ENCODE measurements at regions not wholly inside any gene's neighbourhood (a gene's known extent, or its start where the extent isn't known, plus 50 kb on each side); places are given as distances from the start of the nearest gene placed in this dataset.

DNA sequence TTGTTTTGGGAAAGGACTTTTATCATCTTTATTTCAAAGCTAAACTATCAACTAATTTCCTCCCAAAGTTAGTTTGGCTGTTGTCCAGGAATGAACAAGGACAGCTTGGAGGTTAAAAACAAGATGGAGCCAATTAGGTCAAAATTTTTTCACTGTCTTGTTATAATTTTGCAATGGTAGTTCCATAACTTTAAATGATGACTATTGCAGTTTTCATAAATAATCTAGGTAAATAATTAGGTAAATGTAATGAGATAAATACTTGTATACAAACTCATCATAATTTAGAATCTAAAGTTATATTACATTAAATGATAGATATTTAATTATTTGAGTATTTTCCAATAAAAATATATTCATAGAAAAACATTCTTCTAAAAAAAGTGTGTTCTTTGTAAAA is 68.3 kb upstream of the DAZL start:
- Histone ChIP-seq H3K36me3 (ENCODE audit: control insufficient read depth, insufficient read depth, low read length) (no peaks in the 10 kb centered on the region), H2AFZ (ENCODE audit: low read depth, low read length) (no peak overlapping the region), H3K9ac (ENCODE audit: insufficient read depth in 1 of 2, low read depth in 2 of 2, low read length in 2 of 2) (no peak overlapping the region), H3K27me3 (ENCODE audit: control insufficient read depth in 2 of 2, insufficient read depth in 2 of 2, low read length in 2 of 2) (no peaks in the 10 kb centered on the region), H4K20me1 (replicated peaks; ENCODE audit: control insufficient read depth, insufficient read depth, low read length) (no peaks in the 10 kb centered on the region), H3K4me3 (no peak overlapping the region), H3K9me1 (ENCODE audit: control insufficient read depth, insufficient read depth, low read length) (no peaks in the 10 kb centered on the region), H3K4me2 (ENCODE audit: insufficient read depth, low read length) (no peak overlapping the region), H3K79me2 (ENCODE audit: control insufficient read depth, insufficient read depth, low read length) (no peaks in the 10 kb centered on the region), H3K4me1 (replicated peaks in 1 of 2; ENCODE audit: control insufficient read depth in 2 of 2, insufficient read depth in 2 of 2, low read length in 2 of 2) (no peaks in the 10 kb centered on the region), H3K9me3 (replicated peaks; ENCODE audit: control insufficient read depth, insufficient read depth, low read depth, low read length) (no peaks in the 10 kb centered on the region), H3K27ac (ENCODE audit: extremely low read depth, low read depth, low read length) (no peak overlapping the region)
- no peak for FAIRE-seq
- ChIA-PET POLR2A (interaction anchor here (0.7 kb wide), 1 partner anchor 64 kb away, joined by 3 read pairs; no protein-coding TSS in a partner anchor), CTCF (ENCODE audit: low intra/inter-chr PET ratio) (no interaction called here)
- no peak for ATAC-seq
- intact Hi-C loops (cut with micrococcal nuclease), result no loop called here
- no peak for DNase-seq (ENCODE audit: extremely low read depth in 1 of 4, low spot score in 3 of 4)
- peak; percentile 16; the same call in 1 of the 2 replicates for TF ChIP-seq MAFF (IDR thresholded peaks at IDR 0.05; ENCODE audit: low read length)
- TF ChIP-seq, protein P1, sequence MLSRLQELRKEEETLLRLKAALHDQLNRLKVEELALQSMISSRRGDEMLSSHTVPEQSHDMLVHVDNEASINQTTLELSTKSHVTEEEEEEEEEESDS (CRISPR knock-in tag; IDR thresholded peaks at IDR 0.05), result no peak
- TF ChIP-seq C11orf30 (IDR thresholded peaks at IDR 0.05; ENCODE audit: low read depth), result peak; percentile 38; the same call in 1 of the 2 replicates
- TF ChIP-seq ZNF316 (IDR thresholded peaks at IDR 0.05), result peak; percentile 81
- BruUV-seq (replicated peaks), result no TSS peak
- in situ Hi-C loops (cut with MboI), result no loop called here

- H3K4me1 ChIP-seq (replicated peaks in 1 of 2; ENCODE audit: control insufficient read depth in 2 of 2, insufficient read depth in 2 of 2, low read length in 2 of 2), result no peaks in the 10 kb centered on the region
- H3K27ac ChIP-seq (ENCODE audit: extremely low read depth, low read depth, low read length), result no peak overlapping the region
- FAIRE-seq (no peak), DNase-seq (ENCODE audit: extremely low read depth in 1 of 4, low spot score in 3 of 4) (no peak), ATAC-seq (no peak)
- no peaks in the 10 kb centered on the region for H3K9me3 ChIP-seq (replicated peaks; ENCODE audit: control insufficient read depth, insufficient read depth, low read depth, low read length)
- no peak overlapping the region for H3K9ac ChIP-seq (ENCODE audit: insufficient read depth in 1 of 2, low read depth in 2 of 2, low read length in 2 of 2)
- intact Hi-C loops (cut with micrococcal nuclease) (no loop called here), in situ Hi-C loops (cut with MboI) (no loop called here)
- no peak overlapping the region for H2AFZ ChIP-seq (ENCODE audit: low read depth, low read length)
- no peaks in the 10 kb centered on the region for H3K27me3 ChIP-seq (ENCODE audit: control insufficient read depth in 2 of 2, insufficient read depth in 2 of 2, low read length in 2 of 2)
- no peaks in the 10 kb centered on the region for H4K20me1 ChIP-seq (replicated peaks; ENCODE audit: control insufficient read depth, insufficient read depth, low read length)
- no peak overlapping the region for H3K4me2 ChIP-seq (ENCODE audit: insufficient read depth, low read length)
- no peaks in the 10 kb centered on the region for H3K36me3 ChIP-seq (ENCODE audit: control insufficient read depth, insufficient read depth, low read length)
- no peaks in the 10 kb centered on the region for H3K79me2 ChIP-seq (ENCODE audit: control insufficient read depth, insufficient read depth, low read length)
- POLR2A ChIA-PET, result no interaction called here
- CTCF ChIA-PET (ENCODE audit: low intra/inter-chr PET ratio), result no interaction called here
- BruUV-seq (replicated peaks), result no TSS peak
- H3K9me1 ChIP-seq (ENCODE audit: control insufficient read depth, insufficient read depth, low read length), result no peaks in the 10 kb centered on the region
- no peak overlapping the region for H3K4me3 ChIP-seq
- TF ChIP-seq ZNF444 (CRISPR knock-in tag; IDR thresholded peaks at IDR 0.05) (no peak), CBX1 (IDR thresholded peaks at IDR 0.05; ENCODE audit: low read depth) (no peak), SAP30 (IDR thresholded peaks at IDR 0.05; ENCODE audit: borderline replicate concordance, insufficient read depth, low read depth, low read length, poor library complexity, severe bottlenecking) (no peak), SAFB2 (IDR thresholded peaks at IDR 0.05; ENCODE audit: borderline replicate concordance, low read depth, low read length, severe bottlenecking) (no peak), DPF2 (IDR thresholded peaks at IDR 0.05) (no peak), ZC3H8 (IDR thresholded peaks at IDR 0.05) (no peak), SUPT5H (IDR thresholded peaks at IDR 0.05) (no peak), MED1 (CRISPR knock-in tag; IDR thresholded peaks at IDR 0.05; ENCODE audit: borderline replicate concordance) (no peak)
- TF ChIP-seq, protein P2, sequence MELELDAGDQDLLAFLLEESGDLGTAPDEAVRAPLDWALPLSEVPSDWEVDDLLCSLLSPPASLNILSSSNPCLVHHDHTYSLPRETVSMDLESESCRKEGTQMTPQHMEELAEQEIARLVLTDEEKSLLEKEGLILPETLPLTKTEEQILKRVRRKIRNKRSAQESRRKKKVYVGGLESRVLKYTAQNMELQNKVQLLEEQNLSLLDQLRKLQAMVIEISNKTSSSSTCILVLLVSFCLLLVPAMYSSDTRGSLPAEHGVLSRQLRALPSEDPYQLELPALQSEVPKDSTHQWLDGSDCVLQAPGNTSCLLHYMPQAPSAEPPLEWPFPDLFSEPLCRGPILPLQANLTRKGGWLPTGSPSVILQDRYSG (tag; conservative IDR thresholded peaks at IDR 0.05; ENCODE audit: low read depth), result no peak
- TF ChIP-seq, protein P3, sequence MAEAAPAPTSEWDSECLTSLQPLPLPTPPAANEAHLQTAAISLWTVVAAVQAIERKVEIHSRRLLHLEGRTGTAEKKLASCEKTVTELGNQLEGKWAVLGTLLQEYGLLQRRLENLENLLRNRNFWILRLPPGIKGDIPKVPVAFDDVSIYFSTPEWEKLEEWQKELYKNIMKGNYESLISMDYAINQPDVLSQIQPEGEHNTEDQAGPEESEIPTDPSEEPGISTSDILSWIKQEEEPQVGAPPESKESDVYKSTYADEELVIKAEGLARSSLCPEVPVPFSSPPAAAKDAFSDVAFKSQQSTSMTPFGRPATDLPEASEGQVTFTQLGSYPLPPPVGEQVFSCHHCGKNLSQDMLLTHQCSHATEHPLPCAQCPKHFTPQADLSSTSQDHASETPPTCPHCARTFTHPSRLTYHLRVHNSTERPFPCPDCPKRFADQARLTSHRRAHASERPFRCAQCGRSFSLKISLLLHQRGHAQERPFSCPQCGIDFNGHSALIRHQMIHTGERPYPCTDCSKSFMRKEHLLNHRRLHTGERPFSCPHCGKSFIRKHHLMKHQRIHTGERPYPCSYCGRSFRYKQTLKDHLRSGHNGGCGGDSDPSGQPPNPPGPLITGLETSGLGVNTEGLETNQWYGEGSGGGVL (CRISPR knock-in tag; IDR thresholded peaks at IDR 0.05), result no peak
- TF ChIP-seq, protein P4, sequence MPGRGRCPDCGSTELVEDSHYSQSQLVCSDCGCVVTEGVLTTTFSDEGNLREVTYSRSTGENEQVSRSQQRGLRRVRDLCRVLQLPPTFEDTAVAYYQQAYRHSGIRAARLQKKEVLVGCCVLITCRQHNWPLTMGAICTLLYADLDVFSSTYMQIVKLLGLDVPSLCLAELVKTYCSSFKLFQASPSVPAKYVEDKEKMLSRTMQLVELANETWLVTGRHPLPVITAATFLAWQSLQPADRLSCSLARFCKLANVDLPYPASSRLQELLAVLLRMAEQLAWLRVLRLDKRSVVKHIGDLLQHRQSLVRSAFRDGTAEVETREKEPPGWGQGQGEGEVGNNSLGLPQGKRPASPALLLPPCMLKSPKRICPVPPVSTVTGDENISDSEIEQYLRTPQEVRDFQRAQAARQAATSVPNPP (IDR thresholded peaks at IDR 0.05; ENCODE audit: borderline replicate concordance, insufficient read depth, insufficient read length), result no peak
Measured at GRCh38 chr3:16675805-16676204, 70.6 kb upstream of the DAZL start.

Measured in K562 (cell line).